Activated CD8-positive, alpha-beta memory T cell treated with anti-CD3 and anti-CD28 coated beads, Interleukin-2, amount 50 U/mL, for 24 hours (primary cell): ENCODE measurements at regions not wholly inside any gene's neighbourhood (a gene's known extent, or its start where the extent isn't known, plus 50 kb on each side); places are given as distances from the start of the nearest gene placed in this dataset.

Experiments used
- DNase-seq: peaks from one replicate; pipeline ENCODE4 v3.0.0-alpha.2; 2020; ENCODE audit errors: extremely low read depth

GRCh38 chr12:75908961-75909605 is 122.5 kb downstream of the PHLDA1 start:
- no peak for DNase-seq

GRCh38 chr12:75905922-75906321 is 125.7 kb downstream of the PHLDA1 start:
- DNase-seq: no peak

GRCh38 chr12:75900781-75901254 is 130.8 kb downstream of the PHLDA1 start:
- no peak for DNase-seq

- no peak for DNase-seq
Measured at GRCh38 chr12:75900226-75900625, 131.3 kb downstream of the PHLDA1 start.

GRCh38 chr12:75894965-75895754 is 136.4 kb downstream of the PHLDA1 start:
- DNase-seq: no peak

- no peak for DNase-seq
Measured at GRCh38 chr12:75893765-75894164, 137.8 kb downstream of the PHLDA1 start.

GRCh38 chr12:75892731-75893408 is 138.7 kb downstream of the PHLDA1 start:
- no peak for DNase-seq

- no peak for DNase-seq
Measured at GRCh38 chr12:75891072-75891471, 140.5 kb downstream of the PHLDA1 start.

- no peak for DNase-seq
Measured at GRCh38 chr12:75890660-75891059, 140.9 kb downstream of the PHLDA1 start.

- DNase-seq: no peak
Measured at GRCh38 chr12:75890141-75890540, 141.4 kb downstream of the PHLDA1 start.

GRCh38 chr12:75888874-75889613 is 142.5 kb downstream of the PHLDA1 start:
- no peak for DNase-seq

- no peak for DNase-seq
Measured at GRCh38 chr12:75888399-75888798, 143.2 kb downstream of the PHLDA1 start.

- DNase-seq: no peak
Measured at GRCh38 chr12:75887979-75888378, 143.6 kb downstream of the PHLDA1 start.

GRCh38 chr12:75884465-75884985 is 147.1 kb downstream of the PHLDA1 start:
- no peak for DNase-seq

GRCh38 chr12:75883241-75883640 is 148.3 kb downstream of the PHLDA1 start:
- DNase-seq: no peak

GRCh38 chr12:75882421-75882820 is 149.2 kb downstream of the PHLDA1 start:
- DNase-seq: no peak

- no peak for DNase-seq
Measured at GRCh38 chr12:75881920-75882319, 149.7 kb downstream of the PHLDA1 start.

- DNase-seq: no peak
Measured at GRCh38 chr12:75877763-75878621, 153.6 kb downstream of the PHLDA1 start.

- no peak for DNase-seq
Measured at GRCh38 chr12:75876832-75877762, 154.5 kb downstream of the PHLDA1 start.

- no peak for DNase-seq
Measured at GRCh38 chr12:75874441-75874840, 157.1 kb downstream of the PHLDA1 start.
